GM20000 (cell line): ENCODE measurements at regions not wholly inside any gene's neighbourhood (a gene's known extent, or its start where the extent isn't known, plus 50 kb on each side); places are given as distances from the start of the nearest gene placed in this dataset.
"Not testable (repeated sequence)": the region's sequence is repeated elsewhere in the genome, so short reads cannot be mapped to it uniquely, and the experiment has no call there.

Experiments
- DNase-seq: peaks from one replicate; pipeline ENCODE4 v3.0.0; 2012; ENCODE audit warnings: low spot score
- TF ChIP-seq, protein P1 (sequence below): IDR thresholded peaks from 2 replicates; pipeline ENCODE4 v1.5.1; 2012; ENCODE audit warnings: mild to moderate bottlenecking, control low read depth; ENCODE audit errors: extremely low read depth, missing control alignments

DNA sequence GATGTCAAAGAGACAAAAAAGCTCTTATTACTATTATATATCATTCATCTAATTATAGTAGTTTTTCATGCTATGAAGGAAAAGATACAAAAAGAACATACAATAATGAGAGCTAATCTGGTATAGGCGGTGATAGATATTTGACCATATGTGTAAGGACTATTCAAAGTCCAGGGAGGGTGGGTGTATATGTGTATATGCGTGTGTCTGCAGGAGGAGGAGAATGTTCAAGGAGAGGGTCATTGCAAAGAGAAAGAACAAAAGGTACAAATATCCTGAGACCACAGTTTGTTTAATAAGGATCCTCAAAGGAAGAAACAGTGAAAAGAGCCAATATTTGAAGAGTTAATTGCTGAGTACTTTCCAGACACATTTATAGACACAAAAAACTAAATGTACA lies 1288.6 kb upstream of the CITED2 start:
- TF ChIP-seq, protein P1, sequence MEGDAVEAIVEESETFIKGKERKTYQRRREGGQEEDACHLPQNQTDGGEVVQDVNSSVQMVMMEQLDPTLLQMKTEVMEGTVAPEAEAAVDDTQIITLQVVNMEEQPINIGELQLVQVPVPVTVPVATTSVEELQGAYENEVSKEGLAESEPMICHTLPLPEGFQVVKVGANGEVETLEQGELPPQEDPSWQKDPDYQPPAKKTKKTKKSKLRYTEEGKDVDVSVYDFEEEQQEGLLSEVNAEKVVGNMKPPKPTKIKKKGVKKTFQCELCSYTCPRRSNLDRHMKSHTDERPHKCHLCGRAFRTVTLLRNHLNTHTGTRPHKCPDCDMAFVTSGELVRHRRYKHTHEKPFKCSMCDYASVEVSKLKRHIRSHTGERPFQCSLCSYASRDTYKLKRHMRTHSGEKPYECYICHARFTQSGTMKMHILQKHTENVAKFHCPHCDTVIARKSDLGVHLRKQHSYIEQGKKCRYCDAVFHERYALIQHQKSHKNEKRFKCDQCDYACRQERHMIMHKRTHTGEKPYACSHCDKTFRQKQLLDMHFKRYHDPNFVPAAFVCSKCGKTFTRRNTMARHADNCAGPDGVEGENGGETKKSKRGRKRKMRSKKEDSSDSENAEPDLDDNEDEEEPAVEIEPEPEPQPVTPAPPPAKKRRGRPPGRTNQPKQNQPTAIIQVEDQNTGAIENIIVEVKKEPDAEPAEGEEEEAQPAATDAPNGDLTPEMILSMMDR: no peak
- DNase-seq: no peak

DNA sequence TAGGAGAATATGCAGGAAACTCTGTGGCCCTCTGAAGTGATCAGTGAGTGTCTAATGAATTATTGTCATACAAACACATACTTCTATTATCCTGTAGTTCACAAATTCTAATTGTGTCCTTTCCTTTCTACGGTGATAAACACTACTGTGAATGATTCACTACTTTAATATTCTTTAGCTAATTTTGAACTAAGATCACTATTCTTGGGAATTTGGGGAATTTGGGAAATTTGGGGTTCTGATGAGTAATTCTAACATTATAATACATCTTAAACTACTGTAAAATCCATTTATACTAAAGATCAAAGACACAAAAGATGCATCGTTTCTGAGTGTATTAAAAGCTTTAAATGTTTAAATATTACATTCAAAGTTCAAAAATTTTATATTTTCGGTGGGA lies 1287.2 kb upstream of the CITED2 start:
- DNase-seq: no peak
- TF ChIP-seq, protein P1: no peak

DNA sequence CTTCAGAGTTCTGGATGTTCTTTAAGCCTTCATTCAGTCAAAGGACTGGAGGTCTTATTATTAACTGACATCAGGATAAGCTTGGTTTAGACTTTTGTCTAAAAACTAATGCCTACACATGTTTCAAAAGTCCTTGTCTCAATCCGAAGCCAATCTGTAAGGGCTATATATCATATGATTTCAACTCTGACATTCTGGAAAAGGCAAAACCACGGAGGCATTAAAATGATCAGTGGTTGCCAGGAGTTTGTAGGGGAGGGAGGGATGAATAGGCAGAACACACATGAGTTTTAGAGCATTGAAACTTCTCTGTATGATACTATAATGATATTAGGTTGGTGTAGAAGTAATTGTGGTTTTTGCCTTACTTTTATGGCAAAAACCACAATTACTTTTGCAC lies 1285.8 kb upstream of the CITED2 start:
- TF ChIP-seq, protein P1: no peak
- DNase-seq: no peak

DNA sequence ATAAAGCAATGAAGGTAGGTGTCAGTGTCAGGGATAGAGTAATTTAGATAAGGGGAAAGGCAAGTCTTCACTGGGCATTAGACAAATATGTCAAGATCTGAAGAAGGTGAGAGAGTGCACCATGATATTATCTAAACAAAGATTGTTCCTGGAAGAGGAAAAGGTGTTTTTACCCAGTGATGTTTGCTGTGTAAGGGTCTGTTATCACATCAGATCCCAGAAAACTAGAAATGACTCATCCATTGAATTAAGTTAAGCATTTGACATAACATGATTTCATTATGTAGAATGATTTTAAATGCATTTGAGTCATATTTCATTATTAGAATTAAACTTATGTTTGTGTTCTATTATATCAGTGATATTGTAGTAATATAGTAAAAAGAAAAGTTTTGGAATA lies 1279.5 kb upstream of the CITED2 start:
- TF ChIP-seq, protein P1: no peak
- no peak for DNase-seq

DNA sequence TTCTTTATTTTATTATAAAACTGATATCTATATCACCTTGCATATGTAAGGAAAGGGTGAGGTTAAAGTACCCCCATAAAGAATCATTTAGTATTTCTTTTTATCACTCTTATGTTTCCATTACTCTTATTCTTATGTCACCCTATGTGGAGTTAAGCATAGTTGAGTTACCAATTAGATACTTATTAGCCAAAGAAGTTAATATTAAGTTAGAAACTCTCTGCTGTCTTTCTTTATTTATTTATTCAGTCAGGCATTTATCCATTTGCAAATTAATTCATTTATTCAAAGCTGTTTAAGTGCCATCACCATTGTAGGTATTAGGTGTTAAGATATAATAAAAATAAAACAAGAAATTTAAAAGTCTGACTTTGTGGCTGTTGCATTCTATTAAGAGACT lies 1279.1 kb upstream of the CITED2 start:
- TF ChIP-seq, protein P1: no peak

DNA sequence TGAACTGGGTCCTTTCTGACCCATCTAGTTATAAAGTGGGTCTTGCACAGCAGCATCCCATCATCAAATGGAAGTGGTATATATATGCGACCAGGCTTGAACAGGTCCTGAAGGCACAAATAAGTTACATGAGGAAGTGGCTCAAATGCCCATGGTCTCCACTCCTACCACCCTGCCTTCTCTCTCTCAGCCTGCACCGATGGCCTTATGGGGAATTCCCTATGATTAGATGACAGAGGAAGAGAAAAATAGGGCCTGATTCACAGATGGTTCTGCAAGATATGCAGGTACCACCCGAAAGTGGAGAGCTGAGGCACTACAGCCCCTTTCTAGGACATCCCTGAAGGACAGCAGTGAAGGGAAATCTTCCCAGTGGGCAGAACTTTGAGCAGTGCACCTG lies 1275.1 kb upstream of the CITED2 start:
- not testable (repeated sequence) for DNase-seq

More for the DNA sequence above, 1279.1 kb upstream of the CITED2 start:
- no peak for DNase-seq

DNA sequence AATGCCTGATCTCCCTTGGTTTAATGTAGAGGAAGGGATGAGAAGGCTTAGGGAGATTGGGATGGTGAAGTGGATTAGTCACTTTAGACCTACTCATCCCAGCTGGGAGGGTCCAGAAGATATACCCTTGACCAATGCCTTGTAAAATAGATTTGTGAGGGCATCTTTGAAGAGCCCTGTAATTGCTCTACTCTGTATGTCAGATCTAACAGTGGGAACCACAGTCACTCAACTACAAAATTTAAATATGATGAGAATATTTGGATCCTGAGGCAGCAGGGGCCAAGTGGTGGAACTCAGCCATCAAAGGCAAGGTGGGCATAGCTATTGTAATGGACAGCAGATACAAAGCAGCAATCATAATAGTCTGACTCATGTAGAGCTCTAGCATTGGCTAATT lies 1272.9 kb upstream of the CITED2 start:
- not testable (repeated sequence) for DNase-seq

DNA sequence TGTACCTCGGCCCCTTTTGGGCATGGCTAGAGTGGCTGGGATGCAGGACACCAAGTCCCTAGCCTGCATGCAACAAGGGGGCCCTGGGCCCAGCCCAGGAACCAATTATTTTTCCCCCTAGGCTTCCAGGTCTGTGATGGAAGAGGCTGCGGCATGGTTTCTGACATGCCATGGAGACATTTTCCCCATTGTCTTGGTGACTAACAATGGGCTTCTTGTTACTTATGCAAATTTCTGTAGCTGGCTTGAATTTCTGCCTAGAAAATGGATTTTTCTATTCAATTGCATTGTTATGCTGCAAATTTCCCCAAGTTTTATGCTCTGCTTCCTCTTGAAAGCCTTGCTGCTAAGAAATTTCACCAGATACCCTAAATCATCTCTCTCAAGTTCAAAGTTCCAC lies 1269.6 kb upstream of the CITED2 start:
- TF ChIP-seq, protein P1: no peak
- no peak for DNase-seq

DNA sequence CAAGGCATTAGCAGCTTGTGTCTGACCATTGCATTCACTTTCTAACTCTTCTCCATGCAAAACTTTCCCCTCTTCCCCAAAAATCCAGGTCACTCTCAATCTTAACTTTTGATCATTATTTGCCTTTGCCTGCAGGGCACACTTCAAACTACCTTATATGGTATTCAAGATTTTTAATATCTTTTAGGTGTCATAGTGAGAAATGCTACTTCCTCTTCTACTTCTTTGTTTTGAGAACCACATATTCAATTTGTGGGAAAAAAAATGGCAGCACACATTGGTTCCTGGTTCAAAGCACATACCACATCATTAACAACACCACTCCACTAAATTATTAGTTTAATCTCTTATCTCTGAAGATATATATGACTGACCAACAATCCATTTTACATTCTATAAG lies 1267.0 kb upstream of the CITED2 start:
- DNase-seq: no peak
- TF ChIP-seq, protein P1: no peak
